Lung microvascular endothelial cell (primary cell): ENCODE measurements at regions not wholly inside any gene's neighbourhood (a gene's known extent, or its start where the extent isn't known, plus 50 kb on each side); places are given as distances from the start of the nearest gene placed in this dataset.
A peak's percentile ranks its signal among the peaks of the same experiment; 100 is the strongest.
"Not testable (repeated sequence)": the region's sequence is repeated elsewhere in the genome, so short reads cannot be mapped to it uniquely, and the experiment has no call there.

Experiments used
- DNase-seq, 2 donors: peaks; one replicate each; pipeline versions ENCODE4 v3.0.0 to v3.0.0-alpha.2; 2010; ENCODE audit warnings: low read depth in 2 of 2

DNA sequence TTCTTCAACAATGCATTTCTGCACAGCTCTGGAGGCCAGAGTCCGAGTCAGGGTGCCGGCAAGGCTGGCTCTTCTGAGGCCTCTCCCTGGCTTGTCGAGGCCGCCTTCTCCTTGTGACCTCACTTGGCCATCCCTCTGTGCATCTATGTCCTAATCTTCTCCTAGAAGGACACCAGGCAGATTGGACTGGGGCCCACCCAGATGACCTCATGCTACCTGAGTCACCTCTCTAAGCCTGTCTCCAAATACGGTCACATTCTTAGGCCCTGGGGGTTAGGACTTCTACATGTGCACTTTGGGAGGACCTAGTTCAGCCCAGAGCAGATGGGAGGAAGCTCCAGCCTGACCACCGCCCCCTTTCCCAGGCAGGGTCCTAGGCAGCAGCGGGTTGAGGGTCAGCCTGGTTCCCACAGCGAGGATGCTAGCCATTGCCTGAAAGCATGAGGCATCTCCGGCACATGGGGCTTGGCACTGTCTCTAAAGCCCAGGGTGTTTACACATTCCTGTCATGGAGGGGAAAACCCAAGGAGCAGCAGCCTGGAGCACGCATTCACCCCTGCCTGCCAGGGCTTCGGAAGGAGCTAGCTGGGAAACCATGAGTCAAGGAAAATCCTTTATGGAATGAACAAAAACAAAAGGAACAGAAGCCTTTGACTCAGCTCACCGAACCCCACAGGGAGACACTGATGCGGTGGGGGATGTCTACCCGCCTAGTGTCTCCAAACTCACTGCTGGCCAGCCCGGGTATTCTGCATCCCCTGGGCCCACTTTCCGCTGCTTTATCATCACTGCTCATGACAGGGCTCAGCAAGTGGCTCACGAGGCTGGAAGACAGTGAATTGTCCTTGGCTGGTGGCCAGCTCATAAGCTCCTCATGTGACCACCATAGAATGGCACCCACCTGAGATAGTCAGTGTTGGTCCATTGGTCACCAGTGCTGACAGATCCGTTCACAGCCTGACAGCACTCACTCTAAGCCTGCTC, 140.2 kb upstream of the ZNF469 start:
- peak; percentile 62 to 99 for DNase-seq

DNA sequence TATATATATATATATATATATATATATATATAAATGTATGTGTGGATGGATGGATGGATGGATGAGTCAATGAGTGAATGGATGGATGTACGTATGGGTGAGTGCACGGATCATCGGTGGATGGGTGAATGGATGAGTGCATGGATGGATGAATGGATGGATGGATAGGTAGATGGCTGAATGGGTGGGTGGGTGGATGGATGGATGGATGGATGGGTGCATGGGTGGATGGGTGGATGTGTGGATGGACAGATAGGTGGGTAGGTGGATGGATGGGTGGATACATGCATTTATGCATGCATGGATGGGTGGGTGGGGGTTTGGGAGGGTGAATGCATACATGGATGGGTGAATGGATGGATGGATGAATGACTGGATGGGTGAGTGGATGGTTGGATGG, 138.8 kb upstream of the ZNF469 start:
- not testable (repeated sequence) for DNase-seq

DNA sequence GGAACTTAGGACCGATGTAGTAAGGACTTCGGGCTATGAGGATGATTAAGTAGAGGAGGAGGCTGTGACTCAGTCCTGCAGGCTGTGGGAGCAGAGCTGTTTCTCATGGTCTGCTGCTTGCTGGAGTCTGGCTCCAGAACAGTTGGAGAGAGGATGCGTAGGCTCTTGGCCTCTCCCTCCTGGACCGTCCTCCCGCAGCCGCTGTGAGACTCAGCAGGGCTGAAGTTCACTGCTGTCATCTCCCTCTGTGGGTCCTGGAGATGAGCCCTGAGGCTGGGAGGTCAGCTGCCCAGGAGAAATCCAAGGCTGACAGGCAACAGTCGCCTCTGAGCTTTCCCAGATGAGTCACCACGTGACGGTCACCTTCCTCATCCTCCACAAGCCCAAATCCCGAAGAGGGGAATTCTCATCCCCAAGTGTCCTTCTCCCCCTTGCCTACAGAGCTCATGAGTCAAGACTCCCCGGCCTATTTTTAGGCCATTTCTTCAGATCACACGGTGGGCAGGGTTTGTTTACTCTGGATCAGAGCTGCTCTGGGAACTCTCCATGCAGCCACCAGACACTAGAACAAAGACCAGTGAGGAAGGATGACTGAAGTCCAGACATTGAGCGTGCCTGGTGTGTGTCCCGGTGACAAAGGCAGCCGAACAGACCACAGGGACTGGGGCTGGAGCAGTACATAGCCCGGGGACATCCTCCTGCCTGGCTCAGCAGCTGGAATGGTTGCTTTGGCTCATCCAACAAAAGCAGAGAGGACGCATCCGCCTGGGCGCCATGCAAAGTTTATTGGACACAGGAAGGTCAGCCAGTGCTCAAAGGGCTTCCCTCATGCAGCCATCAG, 137.3 kb upstream of the ZNF469 start:
- peak; percentile 55 to 98 for DNase-seq

DNA sequence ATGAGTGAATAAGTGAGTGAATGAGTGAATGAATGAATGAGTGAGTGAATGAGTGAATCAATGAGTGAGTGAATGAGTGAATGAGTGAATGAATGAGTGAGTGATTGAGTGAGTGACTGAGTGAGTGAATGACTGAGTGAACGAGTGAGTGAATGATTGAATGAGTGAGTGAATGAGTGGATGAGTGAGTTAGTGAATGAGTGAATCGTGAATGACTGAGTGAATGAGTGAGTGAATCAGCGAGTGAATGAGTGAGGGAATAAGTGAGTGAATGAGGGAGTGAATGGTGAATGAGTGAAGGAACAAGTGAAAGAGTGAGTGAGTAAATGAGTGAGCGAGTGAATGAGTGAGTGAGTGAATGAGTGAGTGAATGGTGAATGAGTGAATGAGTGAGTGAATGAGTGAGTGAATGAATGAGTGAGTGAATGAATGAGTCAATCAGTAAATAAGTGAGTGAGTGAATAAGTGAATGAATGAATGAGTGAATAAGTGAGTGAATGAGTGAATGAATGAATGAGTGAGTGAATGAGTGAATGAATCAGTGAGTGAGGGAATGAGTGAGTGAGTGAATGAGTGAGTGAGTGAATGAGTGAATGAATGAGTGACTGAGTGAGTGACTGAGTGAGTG, 135.7 kb upstream of the ZNF469 start:
- DNase-seq: not testable (repeated sequence)

DNA sequence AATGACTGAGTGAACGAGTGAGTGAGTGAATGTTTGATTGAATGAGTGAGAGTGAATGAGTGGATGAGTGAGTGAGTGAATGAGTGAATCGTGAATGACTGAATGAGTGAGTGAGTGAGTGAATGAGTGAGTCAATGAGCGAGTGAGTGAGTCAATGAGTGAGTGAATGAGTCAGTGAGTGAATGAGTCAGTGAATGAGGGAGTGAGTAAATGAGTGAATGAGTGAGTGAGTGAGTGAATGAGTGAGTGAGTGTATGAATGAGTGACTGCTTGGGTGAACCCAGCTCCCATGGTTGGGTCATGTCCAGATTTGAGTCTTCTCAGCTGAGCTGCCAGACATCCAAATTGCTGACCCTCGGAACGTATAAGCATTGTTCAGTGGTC, 135.2 kb upstream of the ZNF469 start:
- not testable (repeated sequence) for DNase-seq

DNA sequence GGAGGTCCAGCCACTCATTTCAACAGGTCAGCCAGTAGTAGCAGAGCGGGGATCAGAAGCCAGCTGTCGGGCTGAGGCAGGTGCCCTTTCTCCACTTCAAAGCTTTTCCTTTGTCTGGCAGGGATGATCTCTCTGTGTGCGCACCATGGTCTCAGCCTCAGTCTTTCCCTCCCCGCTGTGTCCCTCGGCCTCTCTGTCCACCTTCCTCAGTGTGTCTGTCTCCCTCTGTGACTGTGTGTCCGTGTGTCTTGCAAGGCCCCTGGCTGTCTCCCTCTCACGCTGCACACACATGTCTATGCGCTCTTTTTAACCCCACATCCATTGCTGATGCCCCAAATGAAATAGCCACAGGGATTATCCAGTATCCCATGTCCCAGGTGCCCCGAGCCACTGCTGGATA, 134.0 kb upstream of the ZNF469 start:
- DNase-seq: not testable (repeated sequence)

DNA sequence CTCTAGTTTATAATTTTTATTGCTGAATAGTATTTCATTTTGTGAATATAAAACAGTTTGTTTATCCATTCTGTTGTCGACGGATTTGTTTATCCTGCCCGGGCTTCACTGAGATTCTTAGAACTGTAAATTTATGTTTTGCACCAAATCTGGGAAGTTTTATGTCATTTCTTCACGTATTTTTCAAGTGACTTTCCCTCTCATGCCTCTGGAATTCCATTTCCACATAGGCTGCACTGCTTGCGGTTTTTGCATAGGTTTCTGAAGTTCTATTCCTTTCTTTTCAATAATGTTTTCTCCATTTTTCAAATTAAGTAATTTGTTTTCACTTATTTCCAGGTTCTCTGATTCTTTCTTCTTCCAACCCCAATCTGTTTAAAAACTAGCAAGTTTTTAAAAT, 132.4 kb upstream of the ZNF469 start:
- DNase-seq: not testable (repeated sequence)

DNA sequence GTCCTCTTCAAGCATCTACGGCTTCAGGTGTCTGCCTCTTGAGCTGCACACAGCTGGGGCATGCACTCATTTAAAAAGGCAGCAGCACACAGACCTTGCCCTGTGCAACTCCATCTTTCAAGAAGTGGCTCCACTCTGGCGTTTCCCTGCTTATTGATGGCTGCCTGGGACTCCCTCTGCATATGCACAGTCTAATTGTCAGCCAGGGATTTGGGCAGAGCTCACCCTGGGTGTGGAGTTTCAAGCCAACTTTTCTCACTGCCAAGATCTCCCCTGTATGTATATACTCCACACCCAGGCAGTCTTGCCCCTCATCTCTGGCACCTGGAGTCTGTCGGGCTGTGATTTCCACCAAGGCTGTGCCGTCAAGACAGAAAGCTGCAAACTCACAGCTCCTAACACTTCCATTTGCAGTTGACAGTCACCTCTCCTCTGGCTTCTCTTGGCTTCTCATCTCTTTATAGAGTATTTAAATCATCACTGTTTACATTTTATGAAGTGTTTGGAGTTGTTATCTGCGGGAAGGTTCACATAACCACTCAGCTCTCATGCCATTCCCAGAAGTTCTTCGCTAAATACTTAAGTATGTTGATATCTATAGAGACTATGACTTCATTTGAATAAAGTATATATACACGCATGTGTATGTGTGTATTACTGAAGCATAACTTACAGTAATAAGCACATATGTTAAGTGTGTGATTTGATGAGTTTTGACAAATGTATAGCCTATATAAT, 130.5 kb upstream of the ZNF469 start:
- not testable (repeated sequence) for DNase-seq

DNA sequence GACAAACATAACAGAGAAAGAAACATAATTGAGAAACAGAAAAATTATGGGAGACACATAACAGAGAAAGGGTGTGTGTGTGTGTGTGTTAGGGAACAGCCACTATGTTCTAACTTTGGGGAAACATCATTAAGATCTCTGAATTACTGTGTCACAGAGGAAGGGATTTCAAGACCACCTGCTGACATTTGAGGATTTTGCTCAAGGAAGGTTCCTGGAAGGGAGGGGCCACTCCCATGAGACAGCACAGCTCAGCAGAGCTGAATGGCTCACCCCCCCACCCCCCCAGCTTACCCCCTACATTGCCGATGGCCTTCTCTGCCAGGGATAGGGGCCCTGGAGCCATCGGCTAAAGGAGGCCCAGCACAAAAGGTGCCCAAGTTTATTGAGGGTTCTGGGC, 124.6 kb upstream of the ZNF469 start:
- DNase-seq: not testable (repeated sequence)

DNA sequence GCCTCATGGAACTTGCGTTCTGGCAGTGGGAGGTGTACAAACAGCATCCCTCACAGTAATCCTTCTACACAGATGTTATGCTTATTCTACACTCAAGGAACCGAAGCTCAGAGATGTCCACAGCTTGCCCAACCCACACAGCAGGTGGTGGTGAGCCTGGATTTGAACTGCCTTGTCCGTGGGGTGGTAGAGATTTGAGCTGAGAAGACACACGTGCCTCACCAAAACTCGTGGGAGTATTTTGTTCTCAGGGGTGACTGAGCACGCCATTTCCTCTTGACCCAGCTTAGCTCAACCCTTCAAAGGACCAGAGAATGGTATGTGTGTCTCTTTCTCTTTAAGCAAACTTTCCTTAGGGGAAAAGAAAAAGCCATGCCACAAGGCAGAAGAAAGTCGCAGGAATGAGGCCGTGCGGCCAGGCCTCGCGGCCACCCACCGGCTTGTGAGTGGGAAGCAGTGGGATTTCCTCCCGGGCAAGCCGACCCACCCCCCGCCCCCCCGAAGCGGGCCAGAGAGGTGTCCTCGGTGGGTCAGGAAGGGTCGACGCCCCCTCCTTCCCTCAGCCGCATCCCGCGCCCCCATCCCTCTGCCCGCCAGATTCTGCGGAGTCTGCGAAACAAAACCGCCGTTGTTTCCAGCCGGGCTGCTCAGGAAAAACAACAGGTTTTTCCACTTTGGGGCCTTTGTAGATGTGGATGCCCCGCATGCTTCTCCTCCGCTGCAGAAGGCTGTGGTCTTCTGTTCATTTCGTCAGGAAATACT, 123.8 kb upstream of the ZNF469 start:
- DNase-seq: not testable (repeated sequence)

DNA sequence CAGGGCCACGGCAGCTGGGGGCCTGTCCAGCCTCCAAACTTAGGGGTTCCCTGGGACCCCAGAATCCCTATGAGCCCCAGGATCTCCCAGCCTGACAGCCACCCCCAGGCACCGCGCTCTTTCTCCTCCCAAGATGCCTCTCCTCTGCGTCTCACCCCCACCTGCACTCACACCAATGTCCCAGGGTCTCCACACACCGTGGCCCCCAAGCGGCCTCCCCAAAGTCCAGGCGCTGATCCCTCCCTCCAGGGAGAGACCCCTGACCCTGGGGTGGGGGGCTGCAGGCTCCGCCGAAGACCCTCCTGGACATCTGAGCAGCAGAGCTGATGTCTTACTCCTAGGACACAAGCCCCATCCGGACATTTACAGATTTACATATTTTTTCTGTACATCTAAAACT, 123.2 kb upstream of the ZNF469 start:
- not testable (repeated sequence) for DNase-seq

DNA sequence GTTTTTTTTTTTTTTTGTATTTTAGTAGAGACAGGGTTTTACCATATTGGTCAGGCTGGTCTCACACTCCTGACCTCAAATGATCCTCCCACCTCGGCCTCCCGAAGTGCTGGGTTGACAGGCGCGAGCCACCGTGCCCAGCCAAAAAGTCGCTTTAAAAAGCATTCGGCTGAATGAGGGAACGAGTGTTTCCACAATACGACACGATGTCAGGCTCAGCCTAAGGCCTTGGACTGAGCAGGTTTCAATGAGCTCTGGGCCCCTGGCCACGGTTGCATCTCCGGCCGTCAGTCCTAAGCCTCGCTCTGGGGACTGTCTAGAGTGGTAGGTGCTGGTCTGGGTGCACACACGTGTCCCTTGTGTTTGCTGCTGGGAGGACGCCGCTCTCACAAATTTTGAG, 122.6 kb upstream of the ZNF469 start:
- not testable (repeated sequence) for DNase-seq

DNA sequence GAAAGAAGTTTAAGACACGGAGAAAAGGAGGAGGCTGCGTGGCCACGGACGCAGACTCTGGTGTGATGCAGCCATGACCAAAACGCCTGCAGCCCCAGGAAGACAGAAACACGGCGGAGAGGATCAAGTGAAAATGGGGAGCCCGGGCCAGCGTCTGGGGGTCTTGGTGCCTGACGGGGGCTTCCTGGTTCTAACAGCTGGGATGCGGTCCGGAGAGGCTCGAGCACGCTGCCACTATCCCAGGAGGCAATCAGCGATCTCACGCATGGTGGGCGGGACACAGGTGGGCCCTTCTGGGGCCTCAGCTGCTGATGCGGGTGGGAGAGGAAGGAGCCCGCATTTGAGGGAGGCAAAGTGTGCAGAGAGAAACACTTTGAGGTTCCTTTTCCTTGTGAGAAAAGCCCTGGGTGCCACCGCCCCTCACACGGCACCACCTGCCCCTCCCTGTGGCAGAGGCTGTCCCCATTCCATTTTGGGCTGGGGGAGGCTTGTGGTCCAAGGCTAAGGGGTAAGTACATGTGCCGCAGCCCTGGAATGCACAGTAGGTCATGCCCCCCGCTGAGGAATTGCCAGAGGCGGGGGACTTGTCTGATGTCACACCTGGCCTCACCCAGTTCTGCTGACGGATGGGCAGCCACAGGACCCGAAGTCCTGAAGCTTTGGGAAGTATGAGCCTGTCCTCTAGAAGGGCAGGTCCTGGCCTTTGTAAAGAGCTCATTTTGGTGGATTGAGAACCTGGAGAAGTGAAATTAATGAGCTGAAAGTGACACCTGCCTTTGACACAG, 121.7 kb upstream of the ZNF469 start:
- not testable (repeated sequence) for DNase-seq

DNA sequence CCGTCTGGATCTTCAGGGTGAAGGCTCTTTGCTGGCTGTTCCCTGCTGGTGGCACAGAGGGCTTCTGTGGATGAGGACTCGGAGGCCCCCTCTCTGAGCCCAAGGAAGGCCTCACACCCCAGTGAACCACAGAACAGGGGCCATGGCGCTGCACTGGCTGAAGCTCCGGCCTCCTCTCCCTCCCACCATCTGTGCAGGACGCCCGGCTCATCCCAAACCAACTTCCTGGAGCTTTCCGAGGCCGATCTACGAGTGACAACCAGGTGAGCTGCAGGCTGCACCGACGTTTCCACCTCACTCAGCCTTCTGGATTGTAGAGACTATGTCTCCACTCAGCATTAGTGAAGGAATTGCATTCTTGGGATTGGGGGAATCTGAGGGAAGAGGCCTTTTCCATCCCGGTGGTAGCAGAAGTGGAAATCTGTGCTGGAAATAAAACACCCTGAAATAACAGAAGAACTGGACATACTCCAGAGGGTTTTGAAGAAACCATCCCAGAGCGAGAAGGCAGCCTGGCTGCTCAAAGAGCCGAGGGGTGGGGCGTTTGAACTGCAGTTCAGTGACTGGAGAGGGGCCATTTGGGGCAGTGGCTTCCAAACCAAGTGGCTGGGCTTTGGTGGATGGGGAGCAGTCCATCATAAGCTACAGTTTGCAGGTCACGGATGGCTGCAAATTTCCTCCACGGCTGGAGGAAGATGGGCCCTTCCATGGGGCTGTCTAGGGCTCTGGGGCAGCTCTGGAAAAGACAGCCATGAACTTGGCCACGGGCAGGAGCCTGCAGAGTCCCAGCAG, 120.7 kb upstream of the ZNF469 start:
- DNase-seq: not testable (repeated sequence)

DNA sequence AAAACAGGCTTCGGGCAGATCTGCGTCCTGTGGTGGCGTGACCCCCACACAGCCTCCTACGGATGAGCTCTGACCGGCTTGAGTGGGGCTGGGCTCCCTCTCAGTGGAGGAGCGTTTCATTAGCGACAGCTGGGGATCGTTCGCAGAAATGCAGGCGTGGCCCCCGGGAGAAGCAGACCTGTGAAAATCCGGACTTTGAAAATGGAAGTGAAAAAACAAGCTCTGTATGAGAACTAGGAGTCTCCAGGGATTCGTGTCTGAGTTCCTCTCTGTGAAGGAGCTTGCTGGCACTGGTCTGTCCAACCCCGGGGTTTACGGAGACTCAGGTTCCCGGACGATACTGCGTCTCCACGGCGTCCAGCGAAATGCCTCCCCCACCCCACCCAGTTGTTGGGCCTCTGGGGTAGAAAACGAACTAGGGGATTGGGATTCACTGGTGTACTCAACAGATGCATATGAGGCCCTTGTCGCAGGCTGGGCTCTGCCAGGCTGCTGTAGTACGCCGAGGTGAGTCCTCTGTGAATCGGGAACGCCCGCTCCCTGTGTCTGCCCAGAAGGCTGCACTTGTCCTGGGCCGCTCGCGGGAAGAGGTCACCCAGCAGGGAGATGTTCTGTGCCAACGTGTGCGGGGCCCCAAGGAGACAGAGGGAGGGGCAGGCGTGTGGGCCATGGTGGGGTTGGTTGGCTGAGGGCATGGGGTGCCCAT, 119.7 kb upstream of the ZNF469 start:
- not testable (repeated sequence) for DNase-seq

DNA sequence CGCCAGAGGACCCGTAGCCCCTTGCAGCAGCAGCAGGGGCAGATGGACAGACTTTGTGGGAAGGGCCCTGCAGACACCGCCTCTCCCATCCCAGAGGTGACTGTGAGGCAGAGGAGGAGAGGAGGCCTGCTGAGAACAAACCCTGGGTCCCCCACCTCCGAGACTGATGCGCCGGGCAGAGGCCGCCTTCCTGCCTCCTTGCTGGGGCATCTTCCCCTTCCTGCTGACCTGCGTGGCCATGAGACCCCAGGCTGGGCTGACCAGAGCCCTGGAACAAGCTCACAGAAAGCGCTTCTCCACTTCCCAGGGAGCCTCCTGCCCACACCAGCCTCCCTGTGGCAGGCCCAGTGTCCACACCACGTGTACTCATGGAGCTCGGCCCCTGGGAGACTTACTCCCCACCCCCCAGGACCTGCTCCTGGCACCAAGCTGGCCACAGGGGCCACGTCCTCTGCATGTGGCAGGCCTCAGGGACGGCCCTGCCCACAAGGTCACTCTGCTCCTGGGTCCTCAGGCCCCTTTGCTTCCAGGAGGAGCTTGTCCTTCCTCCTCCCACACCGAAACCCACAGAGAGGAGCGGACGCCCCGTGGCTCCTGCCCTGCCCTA, 119.0 kb upstream of the ZNF469 start:
- DNase-seq: not testable (repeated sequence)

DNA sequence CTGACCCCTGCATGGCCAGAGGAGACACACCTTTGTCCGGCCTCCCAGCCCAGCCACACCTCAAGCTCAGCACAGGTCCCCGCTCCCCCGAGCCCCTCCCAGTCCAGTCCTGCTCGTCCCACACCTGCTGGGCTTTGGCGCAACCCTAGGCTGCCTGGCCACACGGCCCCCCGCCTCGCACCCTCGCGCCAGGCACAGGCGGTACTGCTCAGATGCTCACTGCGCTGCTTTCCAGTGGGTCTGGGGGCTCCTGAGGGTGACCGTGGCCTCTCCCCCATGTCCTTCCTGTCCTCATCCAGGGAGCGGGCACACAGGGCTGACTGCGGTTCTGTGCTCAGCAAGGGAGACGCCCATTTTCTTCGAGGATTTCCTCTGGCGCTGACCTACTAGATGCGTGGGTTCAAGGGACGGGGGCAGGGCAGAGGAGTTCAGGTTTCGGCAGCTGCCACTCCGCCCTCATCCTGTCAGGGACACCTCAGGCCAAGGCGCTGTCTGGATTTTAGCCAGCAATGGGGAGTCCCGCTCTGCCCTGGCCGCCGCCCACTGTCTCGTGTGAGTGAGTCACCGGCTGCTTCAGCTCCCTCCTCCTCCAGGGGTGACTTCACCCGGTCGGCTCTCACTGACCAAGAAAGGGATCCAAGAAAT, 118.0 kb upstream of the ZNF469 start:
- DNase-seq: peak; percentile 67 to 98
